Thoracic aorta (tissue), 2 donors: ENCODE measurements at regions not wholly inside any gene's neighbourhood (a gene's known extent, or its start where the extent isn't known, plus 50 kb on each side); places are given as distances from the start of the nearest gene placed in this dataset.
"Not testable (repeated sequence)": the region's sequence is repeated elsewhere in the genome, so short reads cannot be mapped to it uniquely, and the experiment has no call there.

Experiments
- ATAC-seq: fragments of 150-250 bp; one replicate; pipeline ENCODE4 v1.8.0; 2017; ENCODE audit warnings: low read depth; ENCODE audit not compliant: insufficient number of reproducible peaks, low FRiP score
- DNase-seq: peaks from one replicate; pipeline ENCODE4 v3.0.0-alpha.2; 2020; ENCODE audit warnings: low spot score
- H3K27ac ChIP-seq, 2 donors: fragments of 200-600 bp; sonication (generic); 1 replicate in 1 of 2; 2 replicates in 1 of 2; pipeline ENCODE4 v1.5.1; 2016; ENCODE audit warnings: mild to moderate bottlenecking in 2 of 2, moderate library complexity in 2 of 2
- H3K27me3 ChIP-seq: fragments of 200-600 bp; sonication (generic); replicated peaks from 2 replicates; pipeline ENCODE4 v1.6.0; 2016; ENCODE audit warnings: mild to moderate bottlenecking; ENCODE audit not compliant: insufficient read depth
- H3K36me3 ChIP-seq: fragments of 200-600 bp; sonication (generic); one replicate; pipeline ENCODE4 v1.5.1; 2016
- H3K4me1 ChIP-seq, 2 donors: fragments of 200-600 bp; sonication (generic); 1 replicate in 1 of 2; 2 replicates in 1 of 2; pipeline versions ENCODE4 v1.5.1 to v1.6.0; 2016; ENCODE audit warnings: low read depth in 2 of 2, mild to moderate bottlenecking in 1 of 2; ENCODE audit not compliant: control insufficient read depth in 1 of 2
- H3K4me3 ChIP-seq: fragments of 200-600 bp; sonication (generic); 2 replicates; pipeline ENCODE4 v1.5.1; 2016; ENCODE audit warnings: mild to moderate bottlenecking
- H3K9me3 ChIP-seq: fragments of 200-600 bp; sonication (generic); 2 replicates; pipeline ENCODE4 v1.5.1; 2016
- TF ChIP-seq, protein P1 (sequence below): fragments of 200-600 bp; sonication (generic); IDR thresholded peaks from one replicate; pipeline ENCODE4 v1.5.1; 2019; ENCODE audit warnings: antibody characterized with exemption

DNA sequence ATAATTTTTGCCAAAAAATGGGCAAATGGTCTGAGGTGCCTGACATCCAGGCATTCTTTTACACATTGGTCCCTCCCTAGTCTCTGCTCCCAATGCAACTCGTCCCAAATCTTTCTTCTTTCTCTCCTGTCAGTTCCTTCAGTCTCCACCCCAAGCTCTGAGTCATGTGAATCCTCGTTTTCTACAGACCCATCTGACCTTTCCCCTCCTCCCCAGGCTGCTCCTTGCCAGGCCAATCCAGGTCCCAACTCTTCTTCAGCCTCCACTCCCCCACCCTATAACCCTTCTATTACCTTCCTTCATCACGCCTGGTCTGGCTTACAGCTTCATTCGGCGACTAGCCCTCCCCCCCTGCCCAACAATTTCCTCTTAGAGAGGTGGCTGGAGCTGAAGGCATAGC is 55.3 kb downstream of the BBS10 start:
- not testable (repeated sequence) for H3K4me1 ChIP-seq, H3K27ac ChIP-seq, ATAC-seq, DNase-seq, H3K4me3 ChIP-seq, H3K9me3 ChIP-seq, H3K27me3 ChIP-seq, H3K36me3 ChIP-seq

DNA sequence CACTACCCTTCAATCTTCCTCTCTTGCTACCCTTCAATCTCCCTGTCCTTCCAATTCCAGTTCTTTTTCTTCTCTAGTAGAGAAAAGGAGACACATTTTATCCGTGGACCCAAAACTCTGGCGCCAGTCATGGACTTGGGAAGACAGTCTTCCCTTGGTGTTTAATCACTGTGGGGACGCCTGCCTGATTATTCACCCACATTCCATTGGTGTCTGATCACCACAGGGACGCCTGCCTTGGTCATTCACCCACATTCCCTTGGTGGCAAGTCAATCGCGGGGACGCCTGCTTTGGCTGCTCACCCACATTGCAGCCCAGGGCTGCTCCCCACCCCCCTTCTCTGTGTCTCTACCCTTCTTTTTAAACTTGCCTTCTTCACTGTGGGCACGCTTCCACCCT is 55.9 kb downstream of the BBS10 start:
- H3K36me3 ChIP-seq, ATAC-seq, H3K4me3 ChIP-seq, H3K9me3 ChIP-seq, H3K27me3 ChIP-seq, H3K4me1 ChIP-seq, DNase-seq, H3K27ac ChIP-seq: not testable (repeated sequence)

DNA sequence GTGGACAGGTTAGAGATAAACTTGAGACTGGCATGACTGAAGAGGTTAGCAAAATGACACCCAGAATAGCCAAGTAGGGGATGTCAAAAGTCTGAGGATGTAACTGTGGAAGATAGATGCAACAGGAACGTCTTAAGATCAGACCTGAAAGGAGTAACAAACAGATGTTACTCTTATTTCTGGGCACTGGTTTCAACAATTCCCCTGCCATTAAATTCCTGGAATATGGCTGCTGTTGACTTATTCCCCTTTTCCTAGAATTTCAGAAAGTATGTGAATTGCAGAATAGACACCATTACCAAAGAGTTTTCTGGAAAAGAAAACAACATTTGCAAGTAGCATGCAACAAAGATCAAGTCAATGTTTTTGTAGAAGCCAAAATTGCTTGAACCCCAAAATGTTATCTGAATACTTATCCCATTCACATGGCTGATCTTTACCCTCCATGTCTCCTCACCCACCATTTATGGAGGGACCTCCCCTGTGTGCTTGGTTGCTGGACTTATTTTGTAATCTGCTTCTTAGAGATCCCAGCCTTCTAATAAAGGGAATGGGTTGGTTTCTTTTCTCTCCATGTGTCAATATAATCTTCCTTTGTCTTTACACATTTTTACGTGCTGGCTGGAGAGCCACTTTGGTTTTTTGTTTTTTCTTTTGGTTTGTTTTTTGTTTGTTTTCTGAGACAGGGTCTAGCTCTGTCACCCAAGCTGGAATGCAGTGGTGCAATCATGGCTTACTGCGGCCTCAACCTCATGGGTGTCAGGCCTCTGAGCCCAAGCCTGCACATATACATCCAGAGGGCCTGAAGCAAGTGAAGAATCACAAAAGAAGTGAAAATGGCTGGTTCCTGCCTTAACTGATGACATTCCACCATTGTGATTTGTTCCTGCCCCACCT is 57.0 kb downstream of the BBS10 start:
- no peak for DNase-seq
- H3K4me1 ChIP-seq: no peaks in the 10 kb centered on the region
- no peak overlapping the region for H3K4me3 ChIP-seq
- no peaks in the 10 kb centered on the region for H3K36me3 ChIP-seq
- H3K9me3 ChIP-seq: no peaks in the 10 kb centered on the region
- no peak overlapping the region for H3K27ac ChIP-seq
- TF ChIP-seq, protein P1, sequence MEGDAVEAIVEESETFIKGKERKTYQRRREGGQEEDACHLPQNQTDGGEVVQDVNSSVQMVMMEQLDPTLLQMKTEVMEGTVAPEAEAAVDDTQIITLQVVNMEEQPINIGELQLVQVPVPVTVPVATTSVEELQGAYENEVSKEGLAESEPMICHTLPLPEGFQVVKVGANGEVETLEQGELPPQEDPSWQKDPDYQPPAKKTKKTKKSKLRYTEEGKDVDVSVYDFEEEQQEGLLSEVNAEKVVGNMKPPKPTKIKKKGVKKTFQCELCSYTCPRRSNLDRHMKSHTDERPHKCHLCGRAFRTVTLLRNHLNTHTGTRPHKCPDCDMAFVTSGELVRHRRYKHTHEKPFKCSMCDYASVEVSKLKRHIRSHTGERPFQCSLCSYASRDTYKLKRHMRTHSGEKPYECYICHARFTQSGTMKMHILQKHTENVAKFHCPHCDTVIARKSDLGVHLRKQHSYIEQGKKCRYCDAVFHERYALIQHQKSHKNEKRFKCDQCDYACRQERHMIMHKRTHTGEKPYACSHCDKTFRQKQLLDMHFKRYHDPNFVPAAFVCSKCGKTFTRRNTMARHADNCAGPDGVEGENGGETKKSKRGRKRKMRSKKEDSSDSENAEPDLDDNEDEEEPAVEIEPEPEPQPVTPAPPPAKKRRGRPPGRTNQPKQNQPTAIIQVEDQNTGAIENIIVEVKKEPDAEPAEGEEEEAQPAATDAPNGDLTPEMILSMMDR: no peak
- no peak for ATAC-seq
- H3K27me3 ChIP-seq: no peaks in the 10 kb centered on the region

DNA sequence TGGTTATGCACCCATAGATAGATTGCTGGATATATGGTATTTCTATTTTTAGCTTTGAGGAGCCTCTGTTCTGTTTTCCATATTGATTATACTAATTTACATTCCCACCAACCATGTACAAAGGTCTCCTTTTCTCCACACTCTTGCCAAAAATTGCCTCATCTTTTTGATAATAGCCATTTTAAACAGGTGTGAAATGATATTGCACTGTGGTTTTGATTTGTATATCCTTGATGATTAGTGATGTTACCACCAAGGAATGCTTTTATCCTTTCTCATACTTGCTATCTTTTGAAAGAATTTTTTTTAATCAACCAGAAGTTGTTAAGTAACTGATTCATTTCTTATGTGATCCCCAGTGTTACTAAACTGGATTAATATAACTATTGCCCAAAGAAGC is 60.0 kb downstream of the BBS10 start:
- no peak for DNase-seq
- H3K36me3 ChIP-seq: no peaks in the 10 kb centered on the region
- ATAC-seq: no peak
- H3K4me1 ChIP-seq: no peaks in the 10 kb centered on the region
- TF ChIP-seq, protein P1: no peak
- H3K27me3 ChIP-seq: no peaks in the 10 kb centered on the region
- H3K27ac ChIP-seq: no peak overlapping the region
- no peak overlapping the region for H3K4me3 ChIP-seq
- H3K9me3 ChIP-seq: no peaks in the 10 kb centered on the region

DNA sequence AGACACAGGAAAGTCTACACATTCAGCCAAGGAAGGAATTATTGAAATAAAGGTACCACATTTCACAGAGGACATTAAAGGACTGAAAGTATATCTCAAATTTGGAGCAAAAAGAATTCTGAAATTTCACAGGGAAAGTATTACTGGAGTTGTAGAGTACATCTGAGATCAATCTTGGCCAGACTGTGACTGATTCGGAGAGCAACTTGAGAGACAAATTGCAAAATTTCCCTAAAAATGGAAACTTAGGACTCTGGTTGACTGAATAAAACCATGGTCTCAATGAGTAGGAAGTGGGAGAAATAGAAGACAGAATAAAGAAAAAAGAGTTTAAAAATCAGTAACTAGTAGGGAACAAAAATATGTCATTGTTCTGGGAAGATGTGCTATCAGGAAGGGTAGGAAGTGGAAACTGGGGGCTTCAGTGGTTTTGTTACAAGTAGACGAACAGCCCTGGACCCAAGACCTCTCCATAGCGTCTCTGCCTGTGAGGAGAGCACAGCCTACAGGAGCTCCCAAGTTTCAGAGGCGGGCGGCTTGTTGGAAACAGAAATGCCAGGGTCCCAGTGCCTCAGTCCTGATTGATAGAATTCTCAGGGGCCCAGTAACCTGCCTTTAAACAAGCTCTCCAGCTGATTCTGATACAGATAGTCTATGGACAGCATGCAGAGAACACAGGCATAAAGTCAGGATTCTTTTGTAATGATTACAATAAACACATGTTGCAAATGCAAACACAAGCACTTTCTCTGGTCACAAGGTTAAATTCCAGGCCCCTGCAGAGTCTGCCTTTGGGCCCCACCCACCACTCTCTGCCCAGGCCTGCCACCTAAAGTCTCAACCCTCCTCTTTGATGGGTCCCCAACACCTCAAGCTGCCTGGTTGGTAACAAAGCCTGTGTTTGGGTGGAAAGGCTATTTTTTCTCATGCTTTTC is 63.1 kb downstream of the BBS10 start:
- DNase-seq (no peak), ATAC-seq (no peak)
- H3K27me3 ChIP-seq: no peaks in the 10 kb centered on the region
- H3K4me3 ChIP-seq: no peak overlapping the region
- H3K27ac ChIP-seq: no peak overlapping the region
- no peaks in the 10 kb centered on the region for H3K4me1 ChIP-seq
- TF ChIP-seq, protein P1: no peak
- H3K36me3 ChIP-seq: no peaks in the 10 kb centered on the region
- no peaks in the 10 kb centered on the region for H3K9me3 ChIP-seq

DNA sequence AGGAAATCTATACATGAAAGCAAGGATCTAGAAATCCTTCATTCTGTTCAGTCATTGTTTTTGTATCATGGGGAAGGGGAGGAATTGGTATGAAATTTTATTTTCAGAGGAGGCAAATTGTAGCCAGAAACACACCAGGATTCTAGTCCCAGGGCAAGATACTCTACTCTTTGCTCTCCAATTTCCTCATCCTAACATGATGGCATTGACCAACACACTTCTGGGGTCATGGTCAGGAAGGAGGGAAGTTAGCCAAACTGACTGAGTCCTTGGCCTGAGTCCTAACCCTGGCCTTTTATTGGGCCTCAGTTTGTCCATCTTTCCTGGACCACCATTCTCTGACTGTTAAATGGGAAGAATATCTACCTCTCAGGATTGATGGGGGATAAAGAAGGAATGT is 65.5 kb downstream of the BBS10 start:
- TF ChIP-seq, protein P1: no peak
- DNase-seq (no peak), ATAC-seq (no peak)
- H3K27me3 ChIP-seq: no peaks in the 10 kb centered on the region
- H3K36me3 ChIP-seq: no peaks in the 10 kb centered on the region
- no peaks in the 10 kb centered on the region for H3K4me1 ChIP-seq
- H3K9me3 ChIP-seq: no peaks in the 10 kb centered on the region
- no peak overlapping the region for H3K27ac ChIP-seq
- H3K4me3 ChIP-seq: no peak overlapping the region
